Skeletal muscle tissue (tissue), 3 donors: ENCODE measurements at regions not wholly inside any gene's neighbourhood (a gene's known extent, or its start where the extent isn't known, plus 50 kb on each side); places are given as distances from the start of the nearest gene placed in this dataset.

ENCODE experiments used
- H3K27ac ChIP-seq: one replicate; pipeline ENCODE4 v1.7.0; 2013; ENCODE audit warnings: mild to moderate bottlenecking, low read depth, low read length, inconsistent platforms
- H3K27me3 ChIP-seq, 3 donors: one replicate each; pipeline ENCODE4 v1.7.0; 2013; ENCODE audit warnings: low read length in 3 of 3; ENCODE audit not compliant: control insufficient read depth in 3 of 3, insufficient read depth in 3 of 3
- H3K36me3 ChIP-seq, 3 donors: one replicate each; pipeline ENCODE4 v1.7.0; 2013; ENCODE audit warnings: low read length in 3 of 3; ENCODE audit not compliant: control insufficient read depth in 3 of 3, insufficient read depth in 3 of 3
- H3K4me1 ChIP-seq, 3 donors: one replicate each; pipeline ENCODE4 v1.7.0; 2013; ENCODE audit warnings: low read length in 3 of 3, mild to moderate bottlenecking in 3 of 3; ENCODE audit not compliant: control insufficient read depth in 3 of 3, insufficient read depth in 3 of 3
- H3K4me3 ChIP-seq, 3 donors: one replicate each; pipeline ENCODE4 v1.7.0; 2013; ENCODE audit warnings: low read length in 3 of 3
- H3K9ac ChIP-seq, 3 donors: one replicate each; pipeline ENCODE4 v1.7.0; 2013; ENCODE audit warnings: low read length in 3 of 3, mild to moderate bottlenecking in 3 of 3, moderate library complexity in 2 of 3, low read depth in 1 of 3
- H3K9me3 ChIP-seq, 3 donors: one replicate each; pipeline ENCODE4 v1.7.0; 2013; ENCODE audit warnings: low read length in 3 of 3; ENCODE audit not compliant: control insufficient read depth in 3 of 3
- donor health status: Osteomylitis.

DNA sequence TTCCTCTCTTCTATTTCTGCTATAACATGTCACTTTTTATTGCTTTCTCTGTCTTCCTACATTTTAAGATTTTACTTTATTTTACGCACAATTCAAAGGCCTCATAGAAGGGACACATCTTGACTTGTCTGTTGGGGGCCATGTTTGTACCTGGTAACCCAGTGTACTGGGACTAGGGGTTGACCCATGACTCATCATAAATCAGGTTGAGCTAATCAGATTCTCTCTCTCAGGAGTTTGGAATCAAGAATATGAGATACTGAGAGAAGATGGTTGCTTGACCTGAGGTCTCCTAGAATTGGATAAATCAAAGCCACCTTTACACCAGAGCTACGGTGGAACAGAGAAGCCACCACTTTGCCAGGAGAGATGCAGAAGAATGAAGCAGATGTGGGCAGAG lies 153.0 kb downstream of the UXS1 start:
- Histone ChIP-seq H3K9me3 (no peaks in the 10 kb centered on the region), H3K9ac (no peak overlapping the region), H3K36me3 (no peaks in the 10 kb centered on the region)

GRCh38 chr2:106039634-106040315 lies 154.3 kb downstream of the UXS1 start:
- Histone ChIP-seq H3K36me3 (no peaks in the 10 kb centered on the region), H3K27ac (no peak overlapping the region), H3K9ac (no peak overlapping the region)

More for the DNA sequence above, 153.0 kb downstream of the UXS1 start:
- Histone ChIP-seq H3K27me3 (no peaks in the 10 kb centered on the region), H3K4me1 (peaks cover 0 to 6% (median 2%) of the 10 kb centered on the region in 3 donors), H3K27ac (no peak overlapping the region), H3K4me3 (no peak overlapping the region)

DNA sequence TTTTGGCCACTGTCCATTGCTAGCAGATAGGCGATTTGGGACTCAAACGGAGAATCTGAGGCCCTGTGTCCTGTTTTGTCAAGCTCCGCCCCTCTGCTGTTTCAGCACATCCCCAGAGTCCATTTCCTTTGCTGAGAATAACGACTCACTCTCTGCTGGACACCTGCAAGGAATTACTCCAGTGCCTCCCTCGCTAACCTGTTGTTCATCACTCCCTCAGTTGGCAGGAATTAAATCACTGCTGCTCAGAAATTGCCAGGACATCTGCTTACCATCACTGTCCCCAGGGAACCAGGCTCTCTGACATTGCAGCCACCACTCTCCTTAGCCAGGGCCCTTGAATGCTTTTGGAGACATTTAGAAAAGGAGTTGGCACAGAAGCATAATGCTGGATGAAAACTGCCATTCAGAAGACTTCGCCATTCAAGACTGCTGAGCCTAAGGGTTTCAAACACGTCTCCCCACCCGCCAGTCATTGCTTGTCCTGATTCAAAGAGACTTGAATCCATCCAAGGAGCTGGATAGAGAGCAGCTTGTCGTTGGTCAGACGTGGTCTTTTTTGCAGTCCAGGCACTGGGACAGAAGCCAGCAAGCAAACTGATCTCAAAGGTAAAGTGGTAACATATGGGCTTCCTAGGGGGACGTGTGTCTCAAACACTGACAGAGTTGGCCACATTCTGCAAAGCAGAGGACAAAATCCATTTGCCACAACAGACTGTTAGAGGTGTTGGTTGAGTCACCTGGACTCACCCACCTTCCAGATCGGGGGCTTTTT lies 155.3 kb downstream of the UXS1 start:
- Histone ChIP-seq H3K27me3 (no peaks in the 10 kb centered on the region), H3K36me3 (no peaks in the 10 kb centered on the region), H3K4me3 (no peak overlapping the region), H3K27ac (no peak overlapping the region), H3K4me1 (peaks cover 0 to 6% (median 2%) of the 10 kb centered on the region in 3 donors), H3K9ac (no peak overlapping the region), H3K9me3 (no peaks in the 10 kb centered on the region)

More at GRCh38 chr2:106039634-106040315, 154.3 kb downstream of the UXS1 start:
- no peaks in the 10 kb centered on the region for H3K9me3 ChIP-seq
- no peak overlapping the region for H3K4me3 ChIP-seq
- peaks cover 0 to 6% (median 2%) of the 10 kb centered on the region in 3 donors for H3K4me1 ChIP-seq
- no peaks in the 10 kb centered on the region for H3K27me3 ChIP-seq

- Histone ChIP-seq H3K9ac (no peak overlapping the region), H3K27ac (no peak overlapping the region), H3K4me3 (no peak overlapping the region), H3K27me3 (no peaks in the 10 kb centered on the region), H3K36me3 (no peaks in the 10 kb centered on the region), H3K4me1 (peaks cover 0 to 6% (median 2%) of the 10 kb centered on the region in 3 donors), H3K9me3 (no peaks in the 10 kb centered on the region)
Measured at GRCh38 chr2:106037932-106038331, 156.2 kb downstream of the UXS1 start.

GRCh38 chr2:106037262-106037661 lies 156.8 kb downstream of the UXS1 start:
- Histone ChIP-seq H3K27me3 (no peaks in the 10 kb centered on the region), H3K9ac (no peak overlapping the region), H3K27ac (no peak overlapping the region), H3K4me3 (no peak overlapping the region), H3K36me3 (no peaks in the 10 kb centered on the region), H3K9me3 (no peaks in the 10 kb centered on the region), H3K4me1 (peaks cover 0 to 6% (median 2%) of the 10 kb centered on the region in 3 donors)

GRCh38 chr2:106034325-106034724 lies 159.8 kb downstream of the UXS1 start:
- no peaks in the 10 kb centered on the region for H3K9me3 ChIP-seq
- peaks cover 19 to 27% (median 21%) of the 10 kb centered on the region in 3 donors for H3K4me1 ChIP-seq
- H3K4me3 ChIP-seq: no peak overlapping the region
- no peak overlapping the region for H3K27ac ChIP-seq
- H3K36me3 ChIP-seq: no peaks in the 10 kb centered on the region
- H3K27me3 ChIP-seq: no peaks in the 10 kb centered on the region
- no peak overlapping the region for H3K9ac ChIP-seq

DNA sequence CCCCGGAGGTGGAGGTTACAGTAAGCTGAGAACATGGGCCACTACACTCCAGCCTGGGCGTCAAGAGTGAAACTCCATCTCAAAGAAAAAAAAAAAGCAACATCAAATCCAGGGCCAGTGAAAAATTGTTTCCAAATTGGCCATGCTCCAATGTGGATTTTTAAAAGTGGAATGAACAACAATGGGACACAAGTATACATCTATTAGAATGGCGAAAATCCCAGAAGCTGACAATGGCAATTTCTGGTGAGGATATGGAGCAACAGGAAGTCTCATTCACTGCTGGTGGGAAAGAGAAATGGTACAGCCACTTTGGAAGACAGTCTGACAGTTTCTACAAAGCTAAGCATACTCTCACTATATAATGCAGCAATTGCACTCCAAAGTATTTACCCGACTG lies 161.4 kb downstream of the UXS1 start:
- H3K27me3 ChIP-seq: no peaks in the 10 kb centered on the region
- H3K9me3 ChIP-seq: no peaks in the 10 kb centered on the region
- peaks cover 19 to 25% (median 20%) of the 10 kb centered on the region in 3 donors for H3K4me1 ChIP-seq
- no peaks in the 10 kb centered on the region for H3K36me3 ChIP-seq
- H3K27ac ChIP-seq: no peak overlapping the region
- no peak overlapping the region for H3K4me3 ChIP-seq
- H3K9ac ChIP-seq: no peak overlapping the region

- peaks cover 19 to 28% (median 20%) of the 10 kb centered on the region in 3 donors for H3K4me1 ChIP-seq
- H3K9ac ChIP-seq: peak overlapping the region; percentile 39 to 66 (median 47)
- no peaks in the 10 kb centered on the region for H3K9me3 ChIP-seq
- no peaks in the 10 kb centered on the region for H3K36me3 ChIP-seq
- peak overlapping the region; percentile 37 to 60 (median 54) for H3K4me3 ChIP-seq
- no peaks in the 10 kb centered on the region for H3K27me3 ChIP-seq
- peak overlapping the region; percentile 77 for H3K27ac ChIP-seq
Measured at GRCh38 chr2:106030287-106031268, 163.5 kb downstream of the UXS1 start.

DNA sequence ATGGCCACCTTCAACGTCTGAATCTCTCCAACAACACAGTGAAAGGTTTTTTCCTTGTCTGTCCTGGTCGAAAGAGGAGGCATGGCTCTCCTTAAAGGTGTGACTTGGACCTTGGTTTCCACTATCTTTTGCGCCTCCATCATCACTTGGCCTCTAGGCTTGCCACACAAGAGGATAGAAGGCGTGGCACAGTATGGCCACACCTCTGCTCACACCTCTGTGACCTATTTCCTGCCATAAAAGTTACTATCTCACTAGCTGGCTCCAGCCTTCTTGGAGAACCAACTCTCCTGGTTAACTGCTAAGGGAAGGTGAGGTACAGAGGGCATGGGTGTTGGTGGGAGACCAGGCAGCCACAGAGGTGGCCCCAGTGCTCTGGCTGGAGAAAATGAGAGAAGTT lies 165.9 kb downstream of the UXS1 start:
- Histone ChIP-seq H3K4me3 (no peak overlapping the region), H3K4me1 (peaks cover 19 to 32% (median 20%) of the 10 kb centered on the region in 3 donors), H3K27ac (no peak overlapping the region), H3K9ac (no peak overlapping the region), H3K9me3 (no peaks in the 10 kb centered on the region), H3K27me3 (no peaks in the 10 kb centered on the region), H3K36me3 (no peaks in the 10 kb centered on the region)
